Gastroesophageal sphincter (tissue), 4 donors: ENCODE measurements at regions not wholly inside any gene's neighbourhood (a gene's known extent, or its start where the extent isn't known, plus 50 kb on each side); places are given as distances from the start of the nearest gene placed in this dataset.
"Not testable (repeated sequence)": the region's sequence is repeated elsewhere in the genome, so short reads cannot be mapped to it uniquely, and the experiment has no call there.

Experiments used
- ATAC-seq: fragments of 150-250 bp; one replicate; pipeline ENCODE4 v1.9.1; 2016; ENCODE audit warnings: mild to moderate bottlenecking, moderate library complexity
- H3K27ac ChIP-seq, 4 donors: fragments of 200-600 bp; sonication (generic) in 3 of 4; 1 replicate in 3 of 4; 2 replicates in 1 of 4; pipeline ENCODE4 v1.5.1; 2016 to 2019
- H3K27me3 ChIP-seq: fragments of 200-600 bp; sonication (generic); one replicate; pipeline ENCODE4 v1.5.1; 2019
- H3K36me3 ChIP-seq, 2 donors: fragments of 200-600 bp; sonication (generic); one replicate each; pipeline ENCODE4 v1.5.1; 2019; ENCODE audit warnings: control low read depth in 1 of 2
- H3K4me1 ChIP-seq, 3 donors: fragments of 200-600 bp; sonication (generic); 1 replicate in 2 of 3; 2 replicates in 1 of 3; pipeline ENCODE4 v1.5.1; 2016 to 2019; ENCODE audit warnings: control low read depth in 2 of 3
- H3K4me3 ChIP-seq, 2 donors: fragments of 200-600 bp; sonication (generic); one replicate each; pipeline ENCODE4 v1.5.1; 2019; ENCODE audit warnings: mild to moderate bottlenecking in 1 of 2, moderate library complexity in 1 of 2
- H3K9me3 ChIP-seq, 3 donors: fragments of 200-600 bp; sonication (generic); one replicate each; pipeline ENCODE4 v1.5.1; 2017 to 2019; ENCODE audit warnings: control low read depth in 2 of 3
- EP300 ChIP-seq: sonication (generic); formaldehyde crosslinking; IDR thresholded peaks from one replicate; pipeline ENCODE4 v1.6.1; 2017; ENCODE audit warnings: antibody characterized with exemption, mild to moderate bottlenecking
- POLR2A ChIP-seq, 2 donors: fragments of 450-650 bp; IDR thresholded peaks; one replicate each; pipeline ENCODE4 v1.6.1; 2017; ENCODE audit warnings: antibody characterized with exemption in 2 of 2, mild to moderate bottlenecking in 2 of 2, moderate library complexity in 1 of 2
- POLR2AphosphoS5 ChIP-seq: sonication (generic); formaldehyde crosslinking; IDR thresholded peaks from one replicate; pipeline ENCODE4 v1.6.1; 2017; ENCODE audit warnings: antibody characterized with exemption
- WGBS, 2 donors: methylation state at CpG; one replicate each; pipeline ENCODE4 v1.1.5; 2018; ENCODE audit warnings: low coverage in 1 of 2; 5-methylcytosine and 5-hydroxymethylcytosine counted together
- TF ChIP-seq, protein P1 (sequence below), 4 experiments: fragments of 200-600 bp in 2 of 4; fragments of 450-650 bp in 2 of 4; sonication (generic) in 1 of 4; IDR thresholded peaks; one replicate each; pipeline ENCODE4 v1.5.1; 2017 to 2019; ENCODE audit warnings: antibody characterized with exemption in 4 of 4, mild to moderate bottlenecking in 2 of 4, moderate library complexity in 2 of 4

DNA sequence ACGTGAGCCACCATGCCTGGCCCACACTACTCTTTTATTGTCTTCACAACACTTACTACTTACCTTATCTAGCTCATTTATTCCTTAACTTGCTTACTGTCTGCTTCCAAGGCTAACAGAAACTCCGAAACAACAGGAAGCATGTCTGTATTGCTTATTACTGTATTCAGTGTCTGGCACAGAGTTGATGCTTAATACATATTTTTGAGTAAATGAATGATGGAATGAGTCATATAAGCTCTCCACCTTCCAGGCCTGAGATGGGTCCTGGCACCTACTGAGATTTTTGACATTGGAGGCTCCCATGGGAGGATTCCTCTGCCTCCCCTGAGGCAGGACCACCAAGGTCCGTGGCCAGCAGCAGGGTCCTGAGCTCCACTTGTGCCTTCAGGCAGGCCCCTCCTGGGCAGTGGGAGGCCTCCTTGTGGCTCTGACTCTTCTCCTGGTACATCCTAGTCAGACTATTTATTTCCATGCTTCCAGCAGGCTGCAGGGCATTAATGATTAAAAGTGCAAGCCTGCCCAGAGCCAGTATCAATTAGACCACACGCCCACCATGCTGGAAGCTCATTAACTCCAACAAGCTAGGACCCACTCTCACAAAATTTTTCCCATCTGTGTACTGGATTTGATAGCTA lies 76.5 kb upstream of the CTNNA1 start:
- H3K9me3 ChIP-seq: peaks cover 0 to 9% (median 0%) of the 10 kb centered on the region in 3 donors
- WGBS, 2 donors: 69 to 92% methylated on average over 3 to 4 of the region's 4 CpGs
- no peaks in the 10 kb centered on the region for H3K27me3 ChIP-seq
- no peak for ATAC-seq
- no peak overlapping the region for H3K4me3 ChIP-seq
- H3K27ac ChIP-seq: no peak overlapping the region
- no peaks in the 10 kb centered on the region for H3K36me3 ChIP-seq
- H3K4me1 ChIP-seq: no peaks in the 10 kb centered on the region
- TF ChIP-seq EP300 (no peak), POLR2A (IDR thresholded peaks at IDR 0.05) (no peak), POLR2AphosphoS5 (no peak)

DNA sequence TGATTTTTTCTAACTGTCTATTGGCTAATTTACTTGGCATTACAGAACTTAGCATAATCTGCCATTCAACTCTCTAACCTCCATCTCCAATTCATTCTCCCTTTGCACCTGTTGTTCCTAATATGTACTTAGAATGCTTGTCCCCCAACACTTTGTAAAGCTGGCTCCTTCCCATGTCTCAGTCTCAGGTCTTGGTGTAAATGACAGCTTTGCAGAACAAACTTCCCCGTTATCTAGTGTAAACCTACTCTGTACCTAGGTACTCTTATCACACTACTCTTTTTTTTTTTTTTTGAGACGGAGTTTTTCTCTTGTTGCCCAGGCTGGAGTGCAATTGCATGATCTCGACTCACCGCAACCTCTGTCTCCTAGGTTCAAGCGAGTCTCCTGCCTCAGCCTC lies 77.2 kb upstream of the CTNNA1 start:
- Histone ChIP-seq H3K27me3 (no peaks in the 10 kb centered on the region), H3K27ac (no peak overlapping the region), H3K4me3 (no peak overlapping the region), H3K9me3 (peaks cover 0 to 9% (median 0%) of the 10 kb centered on the region in 3 donors), H3K36me3 (no peaks in the 10 kb centered on the region), H3K4me1 (no peaks in the 10 kb centered on the region)
- no peak for TF ChIP-seq POLR2AphosphoS5
- no peak for TF ChIP-seq EP300
- TF ChIP-seq POLR2A (IDR thresholded peaks at IDR 0.05): no peak
- TF ChIP-seq, protein P1, sequence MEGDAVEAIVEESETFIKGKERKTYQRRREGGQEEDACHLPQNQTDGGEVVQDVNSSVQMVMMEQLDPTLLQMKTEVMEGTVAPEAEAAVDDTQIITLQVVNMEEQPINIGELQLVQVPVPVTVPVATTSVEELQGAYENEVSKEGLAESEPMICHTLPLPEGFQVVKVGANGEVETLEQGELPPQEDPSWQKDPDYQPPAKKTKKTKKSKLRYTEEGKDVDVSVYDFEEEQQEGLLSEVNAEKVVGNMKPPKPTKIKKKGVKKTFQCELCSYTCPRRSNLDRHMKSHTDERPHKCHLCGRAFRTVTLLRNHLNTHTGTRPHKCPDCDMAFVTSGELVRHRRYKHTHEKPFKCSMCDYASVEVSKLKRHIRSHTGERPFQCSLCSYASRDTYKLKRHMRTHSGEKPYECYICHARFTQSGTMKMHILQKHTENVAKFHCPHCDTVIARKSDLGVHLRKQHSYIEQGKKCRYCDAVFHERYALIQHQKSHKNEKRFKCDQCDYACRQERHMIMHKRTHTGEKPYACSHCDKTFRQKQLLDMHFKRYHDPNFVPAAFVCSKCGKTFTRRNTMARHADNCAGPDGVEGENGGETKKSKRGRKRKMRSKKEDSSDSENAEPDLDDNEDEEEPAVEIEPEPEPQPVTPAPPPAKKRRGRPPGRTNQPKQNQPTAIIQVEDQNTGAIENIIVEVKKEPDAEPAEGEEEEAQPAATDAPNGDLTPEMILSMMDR (IDR thresholded peaks at IDR 0.05): no peak
- ATAC-seq: no peak
- 80 to 92% methylated on average over 2 to 5 of the region's 5 CpGs for WGBS, 2 donors

DNA sequence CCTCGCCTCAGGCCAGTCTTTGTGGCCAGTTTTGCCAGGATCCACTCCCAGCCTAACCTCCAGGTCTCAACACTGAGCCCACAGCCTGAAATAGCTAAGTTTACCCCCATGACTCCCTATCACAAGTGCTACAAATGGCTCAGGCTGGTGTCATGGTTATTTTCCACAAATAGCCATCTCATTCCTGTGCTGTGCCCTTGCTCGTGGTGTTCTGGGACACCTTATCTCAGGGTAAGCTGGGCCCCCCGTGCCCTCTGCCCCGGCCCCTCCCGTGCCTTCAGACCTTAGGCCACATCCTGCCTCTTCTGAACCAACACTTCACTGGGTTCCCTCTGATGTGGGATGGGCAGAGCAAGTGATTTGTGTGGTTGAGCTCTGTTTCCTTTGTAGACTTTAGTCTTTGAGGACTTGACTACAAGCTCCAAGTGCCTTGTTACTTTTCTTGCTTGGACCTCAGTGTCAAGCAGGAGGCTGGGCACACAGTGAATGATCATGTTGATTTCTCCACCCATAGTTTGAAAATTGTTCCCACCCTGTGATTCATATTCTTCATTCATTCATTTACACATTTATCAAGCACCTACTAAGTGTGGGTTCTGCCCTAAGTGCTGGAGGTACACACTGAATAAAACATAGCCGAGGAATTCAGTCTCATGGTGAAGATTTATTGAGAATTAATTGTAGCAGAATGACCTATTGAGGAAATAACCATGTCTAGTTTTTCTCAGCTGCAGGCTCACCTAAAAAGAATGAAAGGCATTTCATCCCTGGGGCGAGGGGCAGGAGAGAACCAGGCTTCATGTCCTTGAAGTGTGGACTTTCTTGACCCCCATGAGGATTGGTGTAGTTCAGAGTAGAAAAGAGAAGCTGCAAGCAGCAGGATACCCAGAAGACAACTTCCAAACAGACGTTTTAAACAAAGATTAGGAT lies 84.5 kb upstream of the CTNNA1 start:
- WGBS, 2 donors: 53 to 69% methylated on average over 4 to 8 of the region's 8 CpGs
- ATAC-seq: no peak

DNA sequence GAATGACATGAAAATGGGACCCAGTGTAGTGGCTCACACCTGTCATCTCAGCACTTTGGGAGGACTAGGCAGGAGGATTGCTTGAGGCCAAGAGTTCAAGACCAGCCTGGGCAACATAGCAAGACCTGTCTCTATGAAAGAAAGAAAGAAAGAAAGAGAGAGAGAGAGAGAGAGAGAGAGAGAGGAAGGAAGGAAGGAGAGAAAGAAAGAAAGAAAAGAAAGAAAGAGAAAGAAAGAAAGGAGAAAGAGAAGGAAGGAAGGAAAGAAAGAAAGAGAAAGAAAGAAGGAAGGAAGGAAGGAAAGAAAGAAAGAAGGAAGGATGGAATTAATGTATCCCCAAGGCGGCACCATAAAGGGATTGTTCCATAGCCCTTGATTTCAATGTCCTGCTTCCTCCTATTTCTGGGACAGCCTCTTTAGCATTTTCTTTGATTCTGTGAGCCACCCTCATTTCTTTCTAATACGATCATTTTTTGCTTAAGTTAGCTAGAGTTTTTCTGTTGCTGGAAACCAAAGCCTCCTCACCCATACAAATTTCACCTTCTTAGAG lies 85.4 kb upstream of the CTNNA1 start:
- ATAC-seq, H3K27me3 ChIP-seq, H3K36me3 ChIP-seq, H3K27ac ChIP-seq, H3K9me3 ChIP-seq, H3K4me1 ChIP-seq, H3K4me3 ChIP-seq: not testable (repeated sequence)
- WGBS, 2 donors: 83 to 93% methylated on average over 2 of the region's 2 CpGs

More for the DNA sequence above, 84.5 kb upstream of the CTNNA1 start:
- H3K9me3 ChIP-seq: no peaks in the 10 kb centered on the region
- peaks cover 0 to under 1% (median 0%) of the 10 kb centered on the region in 3 donors for H3K4me1 ChIP-seq
- H3K36me3 ChIP-seq: no peaks in the 10 kb centered on the region
- H3K4me3 ChIP-seq: no peak overlapping the region
- no peak overlapping the region for H3K27ac ChIP-seq
- TF ChIP-seq EP300 (no peak), POLR2AphosphoS5 (no peak), POLR2A (IDR thresholded peaks at IDR 0.05) (no peak)
- TF ChIP-seq, protein P1 (IDR thresholded peaks at IDR 0.05): no peak
- no peaks in the 10 kb centered on the region for H3K27me3 ChIP-seq

DNA sequence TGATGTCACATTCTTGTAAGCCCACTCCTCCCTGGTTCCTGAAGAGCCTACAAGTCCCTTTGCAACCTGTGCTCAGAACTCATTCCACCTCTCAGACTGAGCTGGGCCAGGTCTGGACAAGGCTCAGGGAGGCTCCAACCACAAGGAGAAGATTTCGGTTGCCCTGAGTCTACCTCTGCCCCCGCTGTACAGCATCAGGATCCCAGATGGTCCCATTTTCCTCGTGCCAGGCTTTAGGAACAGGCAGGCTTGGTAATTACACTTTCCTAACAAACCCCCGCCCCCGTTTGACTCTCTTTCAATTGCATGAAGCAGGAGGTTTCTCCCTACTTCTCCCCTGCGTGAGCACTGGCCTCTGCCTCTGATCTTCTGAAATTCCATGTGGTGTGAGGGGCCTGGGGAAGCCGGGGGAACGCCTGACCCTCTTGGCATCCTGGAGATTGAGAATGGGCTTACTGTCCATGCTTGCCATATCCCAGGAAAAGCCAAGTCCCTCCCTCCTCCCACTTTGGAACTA lies 86.9 kb upstream of the CTNNA1 start:
- TF ChIP-seq, protein P1 (IDR thresholded peaks at IDR 0.05): no peak
- TF ChIP-seq POLR2A (IDR thresholded peaks at IDR 0.05) (no peak), POLR2AphosphoS5 (no peak), EP300 (no peak)
- no peak for ATAC-seq
- H3K9me3 ChIP-seq: no peaks in the 10 kb centered on the region
- WGBS, 2 donors: 89 to 93% methylated on average over 5 of the region's 8 CpGs
- H3K4me1 ChIP-seq: peaks cover 0 to 5% (median 0%) of the 10 kb centered on the region in 3 donors
- no peaks in the 10 kb centered on the region for H3K36me3 ChIP-seq
- no peaks in the 10 kb centered on the region for H3K27me3 ChIP-seq
- no peak overlapping the region for H3K27ac ChIP-seq
- H3K4me3 ChIP-seq: no peak overlapping the region
